SKM-1 treated with dmso at 0.1 percent for 144 hours (cell line): ENCODE measurements at regions not wholly inside any gene's neighbourhood (a gene's known extent, or its start where the extent isn't known, plus 50 kb on each side); places are given as distances from the start of the nearest gene placed in this dataset.

Experiments used
- DNase-seq: peaks from one replicate; lab custom pipeline; 2025; ENCODE audit not compliant: unreplicated experiment; lab: John Stamatoyannopoulos, UW

DNA sequence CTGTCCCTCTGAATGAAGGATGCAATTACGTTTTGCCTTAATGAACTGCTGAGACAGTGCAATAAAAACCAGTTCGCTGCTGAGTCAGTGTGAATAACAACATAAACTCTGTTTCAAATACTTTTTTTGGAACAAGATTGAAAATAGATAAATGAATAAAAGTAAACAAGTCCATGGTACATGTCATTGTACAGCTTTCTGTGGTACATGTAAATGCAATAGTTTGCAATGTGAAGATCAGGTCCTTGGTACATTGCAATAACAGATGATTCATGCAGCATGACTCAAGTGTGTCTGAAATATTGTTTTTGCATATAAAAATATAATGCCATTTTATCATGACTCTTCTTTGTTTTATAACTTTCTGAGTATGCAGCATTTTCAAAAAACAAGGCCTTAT is 193.4 kb upstream of the PACRGL start:
- DNase-seq, result no peak

DNA sequence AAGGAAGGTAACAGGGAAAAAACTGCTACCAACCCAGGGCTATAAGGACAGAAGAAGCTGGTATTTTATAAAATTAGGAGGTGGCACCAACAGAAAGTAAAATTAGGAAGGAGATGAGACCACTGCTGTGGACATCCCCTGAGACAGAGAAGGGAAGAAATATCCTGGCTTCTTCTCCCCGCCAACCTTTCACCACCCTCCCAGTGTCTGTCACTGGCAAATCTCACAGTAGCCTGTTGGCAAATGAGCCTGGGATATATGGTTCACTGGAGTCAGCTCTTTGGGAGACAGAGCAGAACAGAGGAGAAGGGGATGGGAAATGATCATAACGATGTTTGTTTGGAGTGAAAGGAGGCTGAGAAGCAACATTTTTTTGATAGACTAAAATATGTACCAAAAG is 190.9 kb upstream of the PACRGL start:
- DNase-seq, result no peak

DNA sequence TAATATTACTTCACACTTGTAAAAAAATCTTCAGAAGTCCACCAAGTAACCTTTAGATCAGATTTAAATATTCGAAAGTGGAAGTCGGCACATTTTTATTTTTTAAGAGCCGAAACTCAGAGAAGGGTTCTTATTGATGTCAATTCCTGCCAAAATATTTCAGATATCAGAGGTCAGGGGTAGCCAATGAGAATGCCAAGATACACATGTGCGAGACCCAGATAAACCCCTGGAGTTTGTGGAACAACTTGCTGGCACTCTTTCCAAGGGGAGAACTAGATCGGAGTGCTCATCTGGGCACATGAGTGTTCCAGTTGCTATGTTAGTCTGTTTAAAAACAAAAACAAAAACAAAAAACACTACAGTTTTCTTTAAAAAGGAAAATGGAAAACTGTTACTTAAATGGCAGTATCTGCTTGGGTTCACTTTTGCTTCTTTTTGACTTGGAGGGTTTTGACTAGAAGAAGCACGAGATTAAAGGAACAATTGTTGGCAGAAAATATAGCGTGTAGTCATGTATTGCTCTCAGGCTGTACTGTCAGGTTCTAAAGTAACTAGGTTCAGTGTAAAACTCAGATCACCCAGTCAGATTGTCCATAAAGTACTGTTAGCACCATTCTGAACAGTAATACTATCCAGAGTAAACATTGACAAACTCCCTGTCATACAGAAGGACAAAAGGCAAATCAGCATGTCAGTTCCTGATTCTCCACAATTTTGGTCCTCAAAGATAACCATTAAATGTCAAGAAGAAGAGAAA is 188.0 kb upstream of the PACRGL start:
- DNase-seq, result no peak

DNA sequence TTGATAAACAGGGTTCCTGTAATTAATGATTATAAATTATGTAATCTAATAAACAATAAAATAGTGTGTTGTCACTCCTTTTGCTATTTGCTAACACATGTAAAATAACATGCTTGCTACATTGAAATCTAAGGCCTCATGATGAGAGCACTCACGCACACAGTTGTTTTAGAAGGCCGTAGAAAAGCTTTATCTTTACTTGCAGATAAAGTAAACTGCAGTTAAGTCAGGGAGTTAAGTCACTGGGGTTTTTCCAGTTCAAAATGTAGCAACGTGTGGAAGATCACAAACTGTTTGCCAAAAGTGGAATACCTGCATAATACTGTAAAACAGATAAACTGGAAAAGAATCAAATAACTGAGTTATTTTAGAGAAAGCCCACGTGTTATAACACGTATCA is 187.3 kb upstream of the PACRGL start:
- no peak for DNase-seq

DNA sequence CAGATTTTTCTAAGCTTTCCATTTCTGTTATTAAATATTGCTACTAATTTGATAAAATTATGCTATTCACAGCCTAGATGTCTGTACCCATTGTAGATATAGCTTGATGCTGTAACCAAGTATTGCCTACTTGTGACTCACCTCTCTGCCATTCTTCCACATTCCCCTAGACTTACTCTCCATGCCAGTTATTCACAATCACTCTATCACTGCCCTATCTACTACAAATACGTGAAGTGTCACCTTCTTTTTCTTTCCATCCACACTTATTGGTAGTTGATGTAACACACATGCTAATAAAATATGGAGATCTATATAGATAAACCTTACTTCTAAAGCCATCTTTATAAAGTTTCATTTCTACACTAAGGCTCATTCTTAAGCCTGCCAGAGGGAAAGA is 179.4 kb upstream of the PACRGL start:
- DNase-seq, result no peak

DNA sequence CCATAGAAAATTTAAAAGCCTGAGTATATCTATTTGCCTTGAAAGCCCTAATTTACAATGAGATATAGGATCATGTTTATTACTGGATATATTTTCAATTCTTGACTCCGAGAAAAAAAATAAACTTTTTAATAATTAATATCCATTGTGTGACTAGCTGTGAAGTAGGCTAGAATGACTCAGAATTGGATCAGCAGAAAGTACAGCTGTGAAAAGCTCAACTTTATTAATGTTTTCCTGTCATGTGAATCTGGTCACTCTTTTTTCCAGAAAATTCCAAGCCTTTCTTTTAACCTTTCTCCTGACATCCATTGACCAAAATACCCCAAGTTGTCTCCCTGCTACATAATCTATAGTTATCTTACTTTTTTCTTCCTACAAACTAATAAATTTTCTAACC is 171.8 kb upstream of the PACRGL start:
- DNase-seq, result no peak

DNA sequence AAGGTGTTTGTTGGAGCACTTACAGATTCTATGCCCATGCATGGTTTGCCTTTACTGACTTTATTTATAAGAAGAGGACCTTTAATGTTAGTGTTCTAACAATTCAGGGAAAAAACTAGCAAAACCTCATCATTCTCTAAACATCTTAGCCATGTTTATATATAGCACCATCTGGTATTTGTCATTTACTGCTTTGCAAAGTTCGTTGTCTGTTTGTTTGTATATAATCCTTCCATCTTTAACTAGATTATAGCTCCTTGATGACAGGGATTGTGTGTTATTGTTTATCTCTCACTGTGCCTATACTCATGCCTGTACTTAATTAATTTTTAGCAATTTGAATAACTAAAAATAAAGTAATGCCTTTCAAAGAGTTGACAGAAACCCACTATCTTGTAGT is 170.6 kb upstream of the PACRGL start:
- DNase-seq, result no peak

DNA sequence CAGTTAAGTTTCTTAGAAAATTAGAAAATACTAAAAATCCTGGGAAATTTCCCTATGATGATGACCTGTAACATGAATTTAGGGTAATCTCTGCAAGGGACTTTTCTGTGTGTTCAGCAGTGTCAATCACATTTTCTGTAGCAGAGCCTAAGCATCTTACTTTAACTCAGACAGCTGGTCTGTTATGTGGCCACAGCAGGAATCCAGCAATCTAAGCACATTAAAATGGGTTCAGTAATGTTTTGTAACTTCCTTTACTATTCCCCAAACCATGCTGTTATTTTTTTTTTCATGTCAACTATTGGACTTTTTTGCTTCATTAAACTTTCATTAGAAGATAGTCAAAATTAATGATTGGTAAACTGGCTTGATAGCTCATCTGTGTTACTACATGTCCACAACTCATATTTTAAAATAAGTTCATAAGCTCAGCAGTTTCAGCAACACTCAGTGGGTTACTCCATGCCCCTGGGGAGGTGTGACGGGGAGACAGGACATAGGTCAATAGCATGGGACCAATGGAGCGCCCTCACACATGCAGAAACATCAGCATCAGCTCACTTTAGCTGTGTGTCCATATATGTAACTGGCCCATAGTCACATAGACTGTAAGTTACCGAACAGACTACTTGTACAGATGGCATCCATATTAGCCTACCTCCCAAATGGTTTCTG is 168.0 kb upstream of the PACRGL start:
- DNase-seq, result no peak

DNA sequence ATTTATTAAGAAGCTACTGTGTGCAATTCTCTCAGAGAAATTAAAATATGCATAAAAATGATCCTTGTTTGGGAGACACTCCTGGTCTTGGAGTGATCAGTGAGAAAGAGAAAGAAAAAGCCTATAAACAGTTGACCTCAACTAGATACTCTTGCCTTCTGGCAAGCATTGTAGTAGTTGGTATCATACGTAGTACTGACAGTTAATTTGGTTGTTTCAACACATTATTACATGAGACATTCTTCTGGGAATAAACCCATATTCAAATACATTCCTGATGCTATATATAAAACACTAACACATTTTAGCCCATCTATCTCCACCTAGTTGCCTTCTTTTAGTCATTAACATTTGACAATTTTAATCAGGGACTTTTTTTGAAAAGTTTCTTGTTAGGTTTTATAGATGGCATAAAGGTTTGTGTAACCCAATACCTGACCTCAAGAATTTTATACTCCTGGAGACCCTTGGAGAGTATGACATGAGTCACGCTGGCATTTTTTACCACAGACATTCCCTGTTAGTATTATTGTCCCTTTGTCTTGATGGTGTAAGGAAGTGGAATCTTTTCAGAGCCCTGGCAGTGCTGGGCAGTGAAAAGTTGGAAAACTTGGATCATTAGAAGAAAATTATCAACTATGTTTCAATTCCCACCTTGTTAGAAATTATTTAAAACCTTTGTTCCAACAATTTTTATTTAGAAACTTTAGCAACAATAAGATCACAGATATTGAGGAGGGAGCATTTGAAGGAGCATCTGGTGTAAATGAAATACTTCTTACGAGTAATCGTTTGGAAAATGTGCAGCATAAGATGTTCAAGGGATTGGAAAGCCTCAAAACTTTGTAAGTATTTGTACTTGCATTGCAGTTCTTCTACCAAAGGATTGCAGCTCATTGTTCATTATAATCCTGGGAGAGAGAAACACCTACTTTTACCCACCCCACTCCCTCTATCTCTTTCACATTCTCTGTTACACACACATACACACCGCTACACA is 167.1 kb upstream of the PACRGL start:
- DNase-seq, result no peak

DNA sequence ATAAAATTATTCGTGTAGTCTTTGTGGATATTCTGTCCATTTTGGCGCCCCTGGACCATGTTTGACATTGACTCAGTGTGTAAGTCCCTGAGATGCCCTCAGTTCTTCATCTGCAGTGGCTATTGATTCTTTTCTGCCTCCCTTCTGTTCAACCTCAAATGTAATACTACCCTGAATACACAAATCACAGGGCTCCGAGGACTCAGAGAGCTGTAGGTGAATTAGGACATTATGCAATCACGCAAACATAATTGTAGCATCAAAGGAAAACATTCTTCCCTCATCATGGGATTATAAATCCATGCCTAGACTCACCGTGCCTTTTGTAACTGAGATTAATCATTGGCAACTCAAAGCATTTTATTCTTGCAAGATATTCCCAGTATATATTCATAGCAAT is 161.4 kb upstream of the PACRGL start:
- no peak for DNase-seq

DNA sequence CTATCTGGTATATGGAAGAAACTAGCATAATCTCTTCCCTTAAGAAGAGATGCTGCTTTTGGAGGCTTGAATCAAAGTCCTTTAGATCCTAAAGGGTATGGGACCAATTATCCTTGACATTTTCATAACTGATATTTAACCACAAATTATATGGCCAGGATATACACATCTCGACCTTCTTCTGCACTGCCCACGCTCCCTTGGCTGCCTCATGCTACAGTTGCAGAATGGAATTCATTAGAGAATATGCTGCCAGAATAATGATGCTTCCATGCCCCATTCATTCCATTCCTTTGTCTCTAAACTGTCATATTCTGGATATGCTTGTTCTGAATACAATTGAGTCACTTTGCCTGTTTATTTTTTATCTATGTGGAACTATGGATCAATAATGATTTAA is 157.1 kb upstream of the PACRGL start:
- DNase-seq, result no peak

DNA sequence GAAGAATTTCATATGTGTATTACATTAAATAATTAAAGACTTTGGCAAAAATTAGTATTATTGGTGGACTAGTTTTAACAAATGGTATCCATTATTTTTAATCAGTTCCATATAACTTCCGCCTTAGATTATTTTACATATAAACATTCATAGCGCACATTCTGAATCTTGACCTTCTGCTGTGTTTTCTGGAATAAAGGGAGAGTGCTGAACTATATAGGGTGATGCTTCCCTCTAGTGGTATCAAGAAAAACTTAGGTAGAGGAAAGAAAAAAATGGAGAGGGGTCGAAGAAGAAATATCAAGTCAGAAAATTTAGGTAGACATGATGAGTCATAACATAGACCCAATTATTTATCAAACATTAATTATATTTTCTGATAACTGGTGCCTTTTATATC is 155.6 kb upstream of the PACRGL start:
- DNase-seq, result peak; percentile 25

DNA sequence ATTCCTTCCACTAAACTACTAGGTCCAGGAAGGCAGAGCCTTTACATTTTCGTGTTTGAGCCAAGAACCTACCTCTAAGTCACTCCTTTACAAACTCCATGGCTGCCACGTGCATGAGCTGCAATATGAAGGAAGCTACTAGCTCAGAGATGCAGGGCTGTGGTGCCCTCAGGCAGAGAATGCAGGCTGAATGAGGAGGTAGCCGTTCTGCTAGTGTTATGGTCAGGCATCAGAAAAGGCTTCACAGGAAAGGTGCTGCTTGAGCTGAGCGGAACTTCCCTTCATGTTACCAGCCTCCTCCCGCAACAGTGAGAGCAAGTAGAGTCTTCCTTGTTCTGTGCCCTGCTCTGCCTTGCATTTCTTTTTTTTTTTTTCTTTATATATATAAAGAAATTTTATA is 148.3 kb upstream of the PACRGL start:
- no peak for DNase-seq

DNA sequence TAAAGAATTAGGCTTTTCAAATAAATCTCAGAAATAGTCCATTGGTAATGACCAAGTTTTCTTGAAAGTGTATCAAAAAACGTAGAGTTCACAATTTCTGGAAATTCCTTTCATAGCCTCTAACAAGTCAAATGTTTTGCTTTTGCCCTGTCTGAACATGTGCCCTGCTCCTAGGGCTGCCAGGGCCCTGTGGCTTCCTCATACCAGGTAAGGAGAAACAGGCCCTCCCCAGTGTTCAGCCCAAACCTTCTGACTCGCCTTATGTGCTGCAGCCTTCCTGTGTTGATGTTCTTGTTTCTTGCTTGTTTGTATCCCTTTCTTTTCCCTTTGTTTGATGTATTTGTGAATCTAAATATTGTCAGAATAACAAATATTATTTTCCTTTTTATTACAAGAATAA is 146.1 kb upstream of the PACRGL start:
- DNase-seq, result no peak

DNA sequence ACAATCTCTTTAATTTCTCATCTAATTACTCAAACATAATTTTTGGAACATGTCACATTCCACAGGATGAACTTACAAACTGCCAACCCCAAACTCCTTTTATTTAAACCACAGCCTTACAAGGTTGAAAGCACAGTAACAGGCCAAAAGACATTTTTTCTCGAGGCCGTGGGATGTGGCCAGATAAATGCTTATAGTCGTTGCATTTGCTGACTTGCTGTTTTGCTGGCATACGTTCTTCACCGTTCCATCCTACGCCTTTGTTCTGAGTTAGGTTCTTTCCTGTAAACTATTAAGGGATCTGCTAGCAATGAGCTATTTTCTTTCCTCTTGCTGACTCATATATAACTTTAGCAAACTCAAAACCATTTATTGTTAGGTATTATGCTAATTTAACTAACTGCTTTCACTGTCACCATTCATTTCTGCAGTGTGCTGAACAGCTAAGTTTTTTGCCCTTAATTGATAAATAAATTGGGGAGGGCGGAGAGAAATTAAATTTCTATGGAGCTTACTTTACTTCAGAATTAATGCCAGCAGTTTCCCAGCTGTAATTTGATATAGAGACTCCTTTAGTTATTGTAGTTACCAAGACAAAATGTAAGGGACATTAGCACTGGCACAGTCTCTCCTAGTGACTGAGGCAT is 135.1 kb upstream of the PACRGL start:
- no peak for DNase-seq

DNA sequence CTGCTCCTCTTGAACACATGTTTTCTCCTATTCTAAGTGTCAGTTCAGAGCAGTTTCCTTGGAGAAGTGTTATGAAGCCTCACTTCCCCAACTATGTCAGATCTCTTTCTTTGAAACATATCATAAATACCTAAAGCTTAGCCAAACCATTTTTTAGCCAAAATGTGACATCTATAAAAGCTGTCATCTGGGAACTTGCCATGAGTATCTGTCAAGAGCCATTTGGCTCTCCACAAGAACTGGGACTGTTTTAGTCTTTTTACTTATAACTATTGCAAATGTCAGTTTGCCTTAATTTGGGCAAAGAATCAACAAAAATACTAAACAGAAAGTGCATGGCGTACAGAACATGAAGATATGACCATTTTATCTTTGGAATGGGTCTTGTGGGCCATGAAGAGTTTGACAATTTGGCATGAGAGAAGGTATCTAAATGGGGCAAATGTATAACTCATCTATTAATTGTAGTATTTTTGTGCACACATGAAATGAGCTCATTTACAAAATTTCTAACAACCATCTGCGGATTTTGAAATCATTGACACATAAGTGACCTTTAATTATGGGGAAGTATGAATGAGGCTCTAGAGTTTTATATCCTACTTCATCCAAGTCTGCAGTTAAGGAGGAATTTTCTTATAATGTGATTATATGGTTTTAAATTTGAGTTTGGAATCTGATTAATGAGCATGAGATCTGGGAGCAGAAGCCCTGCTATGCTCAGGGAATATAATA is 129.1 kb upstream of the PACRGL start:
- no peak for DNase-seq

DNA sequence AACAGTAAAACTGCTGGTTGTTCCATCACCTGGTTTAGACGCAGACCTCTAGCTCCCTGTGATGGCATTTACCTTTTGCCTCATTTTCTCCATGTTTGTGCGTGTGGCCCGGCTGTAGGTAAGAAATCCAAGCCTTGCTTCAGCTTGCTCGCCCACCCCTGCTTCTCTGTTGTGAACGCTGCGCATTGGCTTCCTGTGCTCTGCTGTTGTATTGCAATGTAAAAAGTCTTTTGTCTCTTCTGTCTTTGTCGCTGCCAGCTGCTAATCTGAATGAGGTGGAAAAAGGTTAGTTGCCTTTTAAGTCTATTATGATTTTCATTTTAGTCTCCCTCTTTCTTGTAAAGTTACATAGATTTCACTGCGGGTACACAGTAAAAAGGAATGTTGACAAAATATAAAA is 127.3 kb upstream of the PACRGL start:
- no peak for DNase-seq

DNA sequence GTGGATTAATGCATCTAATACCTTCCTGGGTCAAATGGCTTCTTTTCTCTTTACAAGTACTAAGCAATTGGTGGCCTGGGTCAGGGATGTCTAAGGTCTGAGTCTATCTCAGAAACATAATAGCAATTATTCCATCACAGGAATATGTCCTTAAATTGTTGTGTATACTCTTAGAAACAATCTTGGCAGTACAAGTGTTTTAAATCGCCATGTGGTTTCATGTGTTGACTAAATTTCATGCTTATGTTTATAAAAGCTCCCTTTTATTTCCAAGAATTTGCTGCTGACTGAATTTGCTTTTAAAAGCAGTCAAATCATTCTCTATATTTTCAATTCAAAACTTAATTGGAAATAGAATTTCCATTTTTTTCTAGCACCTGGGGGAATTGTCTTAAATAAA is 125.3 kb upstream of the PACRGL start:
- no peak for DNase-seq

DNA sequence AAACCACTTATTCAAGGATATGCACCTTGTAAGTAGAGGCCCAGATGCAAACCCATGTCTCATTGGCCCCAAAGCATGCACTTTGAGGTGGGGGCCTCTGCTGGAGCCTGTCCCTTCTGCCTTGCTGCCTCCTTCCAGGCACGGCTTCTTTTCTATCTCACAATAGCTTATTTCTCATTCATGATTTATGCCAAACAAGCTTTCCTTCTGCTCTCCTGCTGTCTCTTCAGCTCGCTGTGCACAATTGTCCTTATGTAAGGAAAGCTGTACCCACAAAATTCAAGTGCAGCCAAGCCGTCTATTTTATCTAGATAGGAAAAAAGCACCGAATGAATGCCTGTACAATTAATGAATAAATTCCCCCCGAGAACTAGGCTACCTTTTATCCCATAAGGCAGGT is 124.8 kb upstream of the PACRGL start:
- DNase-seq, result no peak

DNA sequence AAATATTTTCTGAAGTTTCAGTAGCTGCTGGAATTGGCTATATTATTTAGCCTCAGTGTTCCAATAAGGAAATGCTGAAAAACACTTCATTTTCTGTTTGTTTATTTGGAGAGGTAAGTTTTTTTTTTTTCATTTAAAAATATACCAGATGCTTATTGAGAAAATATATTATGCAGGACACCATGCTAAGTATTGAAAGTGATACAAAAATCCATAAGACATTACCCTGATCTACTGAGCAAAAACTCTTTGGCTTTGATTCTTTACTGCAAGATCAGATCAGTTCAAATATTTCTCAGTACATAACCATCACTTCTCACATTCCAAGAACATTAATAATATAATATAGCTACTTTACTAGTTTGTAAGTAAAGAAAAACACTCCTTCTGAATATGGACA is 123.4 kb upstream of the PACRGL start:
- no peak for DNase-seq

DNA sequence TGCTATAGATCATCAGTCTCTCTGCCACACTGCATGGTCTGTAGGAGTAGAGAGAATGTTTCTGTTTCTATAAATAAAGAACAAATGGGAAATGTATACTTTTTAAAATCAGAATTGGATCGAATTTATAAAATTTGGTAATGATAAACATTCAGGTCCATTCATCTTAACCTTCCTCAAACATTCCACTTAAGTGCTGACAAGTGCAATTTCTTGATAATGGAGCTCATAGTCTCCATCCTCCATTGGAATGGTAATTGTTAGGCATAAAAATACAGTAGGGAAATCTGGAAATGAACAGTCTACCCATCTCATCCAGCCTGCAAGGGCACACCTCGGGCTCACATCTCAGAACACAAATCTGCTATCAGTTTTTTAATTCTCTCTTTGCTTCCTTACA is 122.6 kb upstream of the PACRGL start:
- DNase-seq, result no peak
